Fibroblast of peridontal ligament (primary cell): ENCODE measurements at regions not wholly inside any gene's neighbourhood (a gene's known extent, or its start where the extent isn't known, plus 50 kb on each side); places are given as distances from the start of the nearest gene placed in this dataset.

Experiments
- DNase-seq: peaks from one replicate; pipeline ENCODE4 v3.0.0-alpha.2; 2010; ENCODE audit errors: extremely low read depth

DNA sequence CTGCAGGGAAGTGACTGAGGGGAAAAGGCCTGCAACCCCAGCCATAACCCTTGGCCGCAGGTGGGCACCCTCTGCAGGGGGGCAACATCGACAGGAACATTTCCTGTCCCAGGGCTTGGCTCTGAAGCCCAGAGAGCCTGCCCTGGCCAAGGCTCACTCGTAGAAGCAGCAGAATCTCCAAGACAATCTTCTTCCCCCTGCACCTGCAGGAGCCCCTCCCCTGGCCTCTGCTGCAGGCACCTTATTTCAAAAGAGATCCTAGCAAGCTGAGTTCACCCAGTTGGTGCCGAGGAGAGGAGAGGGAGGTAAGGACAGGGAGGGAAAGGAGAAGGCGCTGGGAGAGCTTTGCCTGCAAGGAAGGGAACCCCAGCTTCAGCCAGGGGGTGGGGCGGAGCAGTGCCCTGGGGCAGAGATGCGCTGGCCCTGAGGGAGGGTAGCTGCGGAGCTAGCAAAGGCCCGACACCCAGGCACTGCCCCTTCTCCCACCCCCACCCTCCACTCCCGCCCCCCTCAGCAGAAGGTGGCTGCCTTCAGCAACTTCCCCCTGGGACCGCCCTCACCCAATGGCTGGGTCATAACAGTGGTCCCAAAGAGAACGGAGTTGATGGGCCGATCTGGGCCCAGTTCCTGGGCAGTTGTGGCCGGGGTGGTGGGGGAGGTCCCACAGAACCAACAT is 104.3 kb upstream of the TNRC6C start:
- no peak for DNase-seq

DNA sequence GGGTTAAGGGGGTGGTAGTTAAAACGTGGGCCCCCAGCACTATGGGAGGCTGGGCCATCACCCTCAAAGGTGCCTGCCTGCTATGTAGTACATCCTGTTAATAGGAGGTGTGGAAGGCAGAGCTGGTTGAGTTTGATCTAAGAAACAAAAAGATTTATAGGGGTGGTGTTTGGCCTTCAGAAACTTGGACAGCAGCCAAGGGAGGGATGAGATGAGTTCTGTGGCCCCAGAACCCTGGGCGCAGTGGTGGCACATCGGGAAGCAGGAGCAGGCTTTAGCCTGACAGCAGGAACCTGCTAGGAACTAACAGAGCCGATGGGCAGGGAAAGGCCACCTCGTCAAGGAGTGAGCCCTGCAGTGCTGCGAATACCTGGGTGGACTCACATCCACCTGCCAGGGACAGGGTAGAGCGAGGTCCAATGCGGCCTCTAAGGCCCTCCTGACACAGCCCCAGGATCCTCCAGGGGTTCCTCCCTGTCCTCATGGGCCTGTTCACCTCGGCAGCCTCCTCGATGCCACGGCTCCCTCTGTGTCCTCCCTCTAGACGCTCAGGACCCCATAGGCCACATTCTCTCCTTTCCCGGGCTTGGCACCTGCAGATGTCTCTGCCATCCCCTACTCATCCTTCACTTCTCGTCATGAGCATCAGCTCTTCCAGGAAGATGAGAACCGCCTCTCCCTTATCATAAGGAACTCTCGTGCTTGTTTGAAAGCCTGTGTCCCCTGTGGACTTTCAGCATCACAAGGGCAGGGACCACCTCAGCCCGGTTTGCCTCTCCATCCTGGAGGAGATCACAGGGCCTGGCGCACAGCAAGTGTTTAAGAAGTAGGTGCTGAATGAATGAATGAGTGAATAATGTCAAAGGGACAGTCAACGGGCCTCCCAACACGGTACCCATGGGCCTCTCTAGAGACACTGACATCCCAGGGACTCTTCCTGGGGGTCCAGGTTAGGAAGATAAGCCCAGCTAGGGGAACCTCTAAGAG is 103.5 kb upstream of the TNRC6C start:
- DNase-seq = no peak

DNA sequence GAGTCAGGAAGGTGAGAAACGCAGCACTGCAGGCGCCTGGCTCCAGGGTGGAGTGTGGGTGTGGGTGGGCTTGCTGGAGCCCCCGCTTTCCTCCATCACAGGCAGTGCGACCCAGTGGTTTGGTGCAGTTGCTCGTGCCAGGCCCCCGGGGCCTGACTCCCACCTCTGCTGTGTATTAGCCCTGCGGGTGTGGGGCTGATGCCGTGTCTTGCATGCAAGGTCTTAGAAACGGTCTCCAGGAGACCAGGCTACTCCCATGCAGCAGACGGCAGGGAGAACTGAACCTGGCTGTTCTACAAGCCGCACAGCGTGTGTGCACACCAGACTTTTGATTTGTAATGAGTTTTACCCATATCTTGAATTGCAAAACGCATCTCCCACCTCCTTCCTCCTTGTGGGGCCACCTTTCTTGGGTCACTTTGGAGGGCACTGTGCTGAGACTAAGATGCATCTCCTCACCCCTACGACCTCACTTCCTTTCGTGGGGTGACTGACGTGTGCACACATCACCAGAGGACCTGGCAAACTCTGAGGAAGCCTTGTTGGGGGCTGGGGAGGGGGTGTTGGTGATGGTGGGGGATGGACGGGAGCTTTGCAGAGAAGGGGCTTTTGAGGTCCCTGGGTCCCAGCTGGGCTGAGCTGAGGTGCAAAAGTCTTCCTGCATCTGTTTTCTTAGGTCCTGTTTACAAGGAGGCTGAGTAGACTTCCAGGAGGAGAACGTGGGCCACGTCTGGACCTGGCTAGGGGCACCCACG is 101.8 kb upstream of the TNRC6C start:
- no peak for DNase-seq

DNA sequence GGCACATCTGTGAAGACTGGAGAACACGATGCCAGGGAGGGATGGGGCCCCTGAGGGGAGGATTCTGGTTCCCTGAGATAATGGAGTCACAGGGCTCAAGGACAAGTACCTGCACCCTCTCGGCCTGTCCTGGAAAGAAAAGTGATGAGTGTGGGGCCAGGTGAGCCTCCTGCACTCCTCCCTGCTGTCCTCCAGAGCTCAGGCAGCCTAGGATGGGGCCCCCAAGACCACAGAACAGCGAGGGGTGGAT is 101.3 kb upstream of the TNRC6C start:
- DNase-seq = no peak

DNA sequence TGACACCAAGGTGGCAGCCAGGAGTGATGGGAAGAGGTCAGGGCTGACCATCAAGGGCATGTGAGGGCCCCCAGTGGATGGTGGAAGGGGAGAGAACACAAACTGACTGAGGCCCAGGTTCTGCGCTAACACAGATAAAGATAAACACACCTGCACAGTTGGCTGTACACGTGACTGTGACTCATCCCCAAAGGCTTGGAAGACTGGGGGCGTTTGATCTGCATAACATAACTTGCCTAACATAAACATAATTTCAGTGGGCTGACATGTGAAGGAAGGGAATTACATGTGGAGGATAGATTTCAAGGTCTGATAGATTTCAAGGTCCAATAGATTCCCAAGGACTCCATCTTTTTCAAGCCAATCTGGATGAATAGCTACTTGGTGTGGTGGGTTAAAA is 100.9 kb upstream of the TNRC6C start:
- DNase-seq = no peak

DNA sequence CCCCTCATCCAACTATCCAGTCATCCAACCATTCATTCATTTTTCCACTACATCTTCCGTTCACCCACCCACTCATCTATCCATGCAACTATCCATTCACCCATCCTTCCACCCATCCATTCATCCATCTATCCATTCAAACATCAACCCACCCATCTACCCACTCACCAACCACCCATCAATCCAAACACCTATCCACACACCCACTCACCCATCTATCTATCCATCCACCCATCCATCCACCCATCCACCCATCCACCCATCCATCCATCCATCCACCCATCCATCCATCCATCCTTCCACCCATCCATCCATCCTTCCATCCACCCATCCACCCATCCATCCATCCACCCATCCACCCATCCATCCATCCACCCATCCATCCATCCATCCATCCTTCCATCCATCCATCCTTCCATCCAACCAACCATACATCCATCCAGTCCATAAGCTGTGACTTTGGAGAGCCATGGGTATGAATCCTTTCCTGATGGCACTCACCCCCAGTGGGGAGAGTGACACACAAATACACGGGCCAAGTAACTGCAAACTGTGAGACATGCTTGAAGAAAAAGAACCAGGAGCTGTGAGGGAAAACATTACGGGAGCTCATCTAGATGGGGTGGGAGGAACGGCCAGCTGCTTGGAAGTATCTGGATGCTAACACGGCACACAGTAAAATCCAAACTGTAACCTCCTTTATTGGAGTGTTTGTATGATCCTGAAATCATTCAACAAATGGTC is 100.0 kb upstream of the TNRC6C start:
- DNase-seq = no peak

DNA sequence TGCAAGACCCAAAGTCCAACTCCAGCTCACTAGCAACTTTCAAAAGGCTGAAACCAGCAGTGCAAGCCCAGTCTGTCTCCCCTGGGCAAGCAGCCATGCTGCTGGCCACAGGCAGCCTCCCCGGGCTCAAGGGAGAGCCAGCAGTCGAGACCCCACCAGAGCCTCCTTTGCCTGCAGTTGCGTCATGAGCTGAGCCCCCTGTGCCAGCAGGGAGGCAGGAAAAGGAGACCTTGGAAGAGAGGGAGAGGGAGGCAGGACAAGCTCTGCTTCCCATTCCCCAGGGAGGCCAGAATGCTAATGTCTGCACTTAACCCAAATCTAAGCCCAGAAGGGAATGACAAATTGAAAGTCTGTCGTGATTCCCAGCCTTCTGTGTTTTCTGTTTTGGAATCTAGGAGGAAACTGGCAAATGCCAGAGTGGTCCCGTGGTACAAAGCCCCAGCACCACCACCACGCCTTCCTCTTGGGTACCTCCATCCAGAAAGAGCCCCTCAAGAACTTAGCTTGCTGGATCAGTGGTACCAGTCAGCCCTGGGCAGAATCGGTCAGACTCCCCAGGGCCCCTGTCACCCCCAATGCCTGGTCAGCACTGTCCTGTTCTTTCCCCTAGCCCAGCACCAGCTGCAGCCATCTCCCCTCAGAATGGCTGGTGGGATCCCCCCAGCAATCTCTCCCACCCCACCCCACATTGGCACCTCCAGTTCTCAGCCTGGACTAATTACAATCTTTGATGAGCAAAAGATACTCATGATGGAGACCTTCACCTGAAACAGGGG is 99.3 kb upstream of the TNRC6C start:
- DNase-seq = no peak

DNA sequence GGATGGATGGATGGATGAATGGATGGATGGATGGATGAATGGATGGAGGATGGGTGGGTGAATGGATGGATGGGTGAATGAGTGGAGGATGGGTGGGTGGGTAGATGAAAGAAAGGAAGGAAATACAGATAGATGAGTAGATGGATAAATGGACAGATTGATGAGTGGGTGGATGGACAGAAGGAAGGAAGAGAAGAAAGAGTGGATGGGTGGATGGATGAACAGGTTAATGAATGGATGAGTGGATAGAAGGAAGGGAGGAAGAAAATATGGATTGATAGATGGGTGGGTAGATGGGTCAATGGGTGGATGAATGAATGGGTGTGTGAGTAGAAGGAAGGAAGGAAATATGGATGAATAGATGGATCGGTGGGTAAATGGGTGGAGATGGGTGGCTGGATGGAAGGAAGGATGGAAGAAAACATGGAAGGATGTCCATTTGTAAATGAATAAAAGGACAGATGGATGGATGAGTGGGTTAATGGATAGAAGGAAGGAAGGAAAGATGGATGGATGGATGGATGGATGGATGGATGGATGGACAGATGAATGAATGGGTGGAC is 97.3 kb upstream of the TNRC6C start:
- DNase-seq = no peak

DNA sequence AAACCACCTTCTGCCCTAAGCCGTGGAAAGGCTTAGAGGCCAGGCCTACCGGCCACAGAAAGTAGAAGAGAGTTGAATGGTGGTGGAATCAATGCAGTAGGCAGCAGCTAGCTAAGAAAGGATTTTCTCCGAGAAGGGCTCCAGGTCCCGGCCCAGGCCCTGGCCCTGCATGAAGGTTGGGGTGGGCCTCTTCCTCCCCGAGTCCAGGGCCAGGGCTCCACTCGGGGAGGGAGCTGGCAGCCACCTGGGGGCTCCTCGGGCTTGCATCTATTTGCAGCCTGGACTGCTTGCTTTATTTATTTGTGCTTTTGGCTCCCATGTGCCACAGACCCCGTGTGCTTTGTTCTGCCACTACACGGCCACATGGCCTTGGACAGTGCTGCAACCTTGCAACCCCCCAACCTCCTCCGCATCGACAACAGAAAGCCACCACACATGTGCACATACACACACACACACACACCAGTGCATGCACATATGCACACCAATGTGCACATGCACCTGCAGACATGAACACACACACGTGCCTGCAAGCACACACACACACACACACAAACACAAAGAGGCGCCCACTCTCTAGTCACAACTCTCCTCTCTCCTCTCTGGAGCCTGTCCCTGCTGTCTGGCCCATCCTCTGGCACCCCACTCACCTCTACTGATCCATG is 96.4 kb upstream of the TNRC6C start:
- no peak for DNase-seq

DNA sequence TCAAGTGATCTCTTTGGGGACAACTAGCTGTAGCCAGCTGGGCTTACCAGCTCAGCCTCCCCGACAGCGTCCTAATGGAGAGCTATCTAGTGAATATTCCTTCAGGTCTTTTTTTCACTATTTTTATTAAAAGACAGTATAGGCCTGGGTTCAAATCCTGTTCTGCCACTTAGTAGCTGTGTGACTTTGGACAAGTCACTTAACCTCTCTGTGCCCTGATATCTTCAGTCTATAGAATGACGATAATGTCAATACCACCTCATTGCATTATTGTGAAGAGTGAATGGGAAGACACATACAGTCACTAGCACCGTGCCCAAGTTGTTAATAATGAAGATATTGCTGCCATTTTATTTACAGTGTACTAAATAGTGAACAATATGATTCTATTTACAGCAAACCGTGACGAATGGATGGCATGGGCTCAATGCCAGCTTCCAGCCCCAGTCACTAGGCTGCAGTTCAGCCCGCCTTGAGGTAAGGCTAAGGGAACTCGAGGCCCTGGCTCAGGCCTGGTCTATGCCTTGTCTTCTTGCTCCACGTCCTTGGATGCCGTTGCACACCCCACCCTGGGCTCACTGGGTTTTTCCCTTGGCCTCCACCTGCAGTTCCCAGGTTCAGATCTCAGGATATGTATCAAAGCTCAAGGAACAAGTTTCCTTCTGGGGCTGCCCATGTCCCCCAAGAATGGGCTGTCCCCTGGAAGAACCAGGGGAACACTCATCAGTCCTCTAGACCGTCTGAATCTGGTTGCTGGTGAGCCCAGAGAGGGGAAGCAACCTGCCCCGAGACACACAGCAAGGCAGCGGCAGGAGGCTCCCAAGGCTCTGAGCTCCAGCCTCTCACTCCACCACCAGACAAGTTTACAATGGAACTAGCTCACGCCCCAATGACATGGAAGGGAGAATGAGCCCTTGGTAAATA is 95.4 kb upstream of the TNRC6C start:
- no peak for DNase-seq

DNA sequence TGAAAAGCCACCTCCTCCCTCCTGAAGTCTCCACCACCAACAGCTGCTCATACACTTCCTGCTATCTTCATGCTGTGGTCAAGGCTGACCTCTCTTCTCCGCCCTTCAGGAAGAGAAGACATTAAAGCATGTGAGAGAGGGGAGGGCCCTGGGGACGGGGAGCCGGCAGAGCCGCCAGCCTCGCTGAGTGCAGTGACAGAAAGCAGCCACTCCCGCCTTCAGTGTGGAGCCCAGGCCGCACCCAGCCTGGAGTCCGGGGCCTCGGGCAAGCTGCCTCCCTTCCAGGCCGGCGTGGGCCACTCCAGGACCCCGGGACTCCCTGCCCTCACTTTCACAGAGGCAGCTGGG is 94.7 kb upstream of the TNRC6C start:
- no peak for DNase-seq

DNA sequence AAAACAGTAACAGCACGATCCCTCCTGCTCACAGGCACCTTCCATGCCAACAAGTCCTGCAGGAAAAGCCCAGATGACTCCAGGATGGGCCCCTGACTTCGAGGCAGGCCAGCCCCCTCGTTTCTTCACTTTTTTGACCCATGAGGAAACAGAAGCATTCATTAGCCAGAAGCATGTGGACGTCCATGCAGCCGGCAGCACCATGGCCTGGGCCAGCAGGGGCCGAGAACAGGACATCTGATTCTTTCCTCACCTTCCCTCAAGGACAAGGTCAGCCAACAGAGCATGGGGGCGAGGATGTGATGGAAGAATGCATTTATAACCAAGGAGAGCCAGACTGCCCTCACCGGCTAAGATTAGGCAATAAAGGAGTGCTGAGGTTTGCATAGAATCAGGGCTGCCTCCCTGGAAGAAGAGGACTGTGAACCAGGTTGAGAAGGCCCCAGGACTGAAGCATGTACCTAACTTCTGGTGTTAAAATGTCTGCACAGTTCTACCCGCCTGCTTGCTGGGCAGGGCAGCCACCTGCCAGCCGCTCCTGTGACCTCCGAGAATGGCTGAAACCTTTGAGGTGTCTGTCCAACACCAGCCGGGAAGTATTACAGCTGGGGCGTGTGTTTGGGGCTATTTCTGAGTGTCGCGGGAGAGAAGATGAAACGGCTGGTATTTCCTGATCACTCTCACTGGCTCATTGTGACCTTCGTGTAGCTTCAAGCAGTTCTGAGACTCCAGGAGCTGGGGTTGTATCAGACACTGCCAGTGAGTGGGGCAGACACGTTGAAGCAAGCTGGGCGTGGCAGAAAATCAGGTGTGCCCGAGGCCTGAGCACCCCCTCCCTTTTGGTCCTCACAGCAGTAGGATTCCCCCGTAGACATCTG is 94.0 kb upstream of the TNRC6C start:
- DNase-seq = no peak

DNA sequence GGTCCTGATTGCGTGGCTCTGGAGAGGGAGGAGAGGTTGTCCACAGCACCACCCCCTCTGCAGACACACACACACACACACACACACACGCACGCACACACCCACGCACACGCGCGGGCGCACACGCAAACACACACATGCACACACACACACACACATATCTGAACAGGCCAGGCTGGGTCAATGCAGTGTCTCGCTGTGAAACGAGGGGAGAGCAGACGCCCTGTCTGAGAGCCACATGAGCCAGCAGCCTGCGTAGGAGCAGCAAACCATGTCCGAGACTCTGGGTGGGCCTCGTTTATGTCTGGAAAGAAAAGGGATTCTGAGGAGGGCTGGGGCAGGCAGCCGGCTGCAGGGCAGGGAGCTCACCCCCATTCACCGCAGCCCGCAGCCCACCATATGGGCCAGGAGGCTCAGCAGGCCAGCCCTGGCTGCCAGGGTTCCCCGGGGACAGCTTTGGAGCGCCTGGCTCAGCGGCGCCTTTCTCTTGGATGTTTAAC is 93.3 kb upstream of the TNRC6C start:
- no peak for DNase-seq

DNA sequence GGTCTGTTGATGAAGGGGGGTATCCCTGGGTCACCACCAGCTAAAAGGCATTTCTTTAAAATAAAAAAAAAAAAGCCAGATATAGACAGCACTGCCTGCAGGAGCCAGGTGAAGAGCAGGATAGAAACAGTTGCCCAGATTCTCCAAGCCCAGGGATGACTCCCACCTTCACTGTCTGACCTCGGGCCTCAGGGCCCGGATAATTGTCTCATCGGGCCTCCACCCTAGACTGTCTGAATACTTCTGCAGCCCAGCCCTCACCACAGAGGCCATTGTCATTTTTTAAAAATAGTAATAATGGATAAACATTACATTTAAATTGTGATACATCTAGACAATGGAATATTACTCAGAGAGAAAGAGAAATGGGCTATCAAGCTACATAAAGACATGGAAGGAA is 92.8 kb upstream of the TNRC6C start:
- DNase-seq = no peak

DNA sequence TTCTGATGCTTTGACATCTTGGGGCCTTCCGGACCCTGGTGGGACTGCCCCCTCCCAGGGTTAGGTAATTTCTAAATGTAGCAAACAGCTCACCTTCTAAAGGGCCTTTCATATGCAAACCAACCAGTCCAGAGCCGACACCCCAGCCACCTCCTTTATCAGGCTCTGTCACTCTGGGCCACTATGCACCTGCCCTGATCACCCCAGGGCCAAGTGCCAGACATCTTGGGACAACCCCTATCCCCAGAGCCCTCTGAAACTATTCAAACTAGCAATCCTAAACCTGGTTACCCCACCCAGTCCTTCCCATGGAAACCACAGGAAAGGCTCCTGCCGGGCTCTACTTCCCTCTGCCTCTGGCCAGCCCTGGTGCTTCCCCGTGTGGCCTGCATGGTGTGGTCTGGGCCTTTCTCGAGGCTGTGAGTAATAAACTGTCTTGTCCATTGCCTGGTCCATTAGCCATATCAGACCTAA is 91.2 kb upstream of the TNRC6C start:
- no peak for DNase-seq

DNA sequence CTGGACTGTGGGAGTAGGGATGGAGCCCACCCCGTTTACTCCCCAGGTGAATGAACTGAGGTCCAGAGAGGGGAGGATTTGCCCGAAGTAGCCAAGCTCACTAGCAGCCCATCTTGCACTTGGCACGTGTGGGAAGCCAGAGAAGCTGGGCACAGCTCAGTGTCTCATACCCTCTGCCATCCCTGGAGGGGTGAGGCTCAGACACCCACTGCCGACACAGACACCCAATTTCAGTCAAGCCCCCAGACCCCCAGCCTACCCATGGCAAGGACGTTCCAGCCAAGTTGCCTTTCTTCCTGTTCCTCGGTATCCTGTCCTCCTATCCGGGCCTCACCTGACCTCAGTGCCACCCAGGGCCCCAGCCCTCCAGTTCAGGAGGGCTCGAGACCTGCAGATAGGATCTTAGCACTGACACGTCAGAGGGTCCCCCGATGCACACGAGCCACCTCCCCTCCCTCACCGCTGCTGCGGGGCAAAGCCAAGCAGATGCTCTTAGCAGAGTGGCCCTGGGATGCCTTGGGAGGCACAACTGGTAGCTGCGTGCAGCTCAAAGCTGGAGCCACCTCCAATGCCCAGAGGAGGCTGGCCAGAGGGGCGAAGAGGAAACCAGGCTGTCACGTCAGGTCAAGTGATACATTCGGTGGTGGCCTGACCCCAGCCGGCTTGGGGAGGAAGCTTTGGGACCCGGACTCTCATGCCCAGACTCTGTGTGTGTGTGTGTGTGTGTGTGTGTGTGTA is 90.4 kb upstream of the TNRC6C start:
- no peak for DNase-seq

DNA sequence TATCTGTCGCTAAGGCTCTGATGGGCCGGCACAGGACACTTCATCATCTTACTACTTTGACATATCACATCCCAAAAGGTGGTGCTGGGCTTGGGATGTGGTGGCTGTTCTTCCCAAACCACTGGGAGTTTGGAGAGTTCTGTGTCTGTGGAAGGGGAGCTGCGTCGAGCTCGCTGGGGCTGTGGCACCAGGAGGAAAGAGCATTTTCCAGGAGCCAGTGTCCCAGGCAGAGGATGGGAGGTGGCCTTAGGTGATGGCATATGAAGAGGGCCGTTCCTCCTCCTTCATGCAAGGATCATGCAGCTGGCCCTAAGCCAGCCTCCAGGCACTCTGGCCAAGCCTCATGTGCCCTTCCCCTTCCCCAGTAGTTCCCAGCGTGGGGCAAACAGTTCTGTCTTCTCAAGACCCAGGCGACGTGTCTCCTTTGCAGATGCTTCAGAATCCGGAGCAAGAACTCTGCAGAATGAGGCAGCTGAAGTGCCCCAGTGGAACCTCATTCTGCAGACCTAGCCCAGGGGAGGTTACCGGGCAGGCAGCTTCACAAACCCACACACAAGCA is 89.4 kb upstream of the TNRC6C start:
- no peak for DNase-seq
